NCI-H1930 (cell line): ENCODE measurements at regions not wholly inside any gene's neighbourhood (a gene's known extent, or its start where the extent isn't known, plus 50 kb on each side); places are given as distances from the start of the nearest gene placed in this dataset.

Source experiments
- DNase-seq, 2 experiments: peaks; one replicate each; lab custom pipeline; 2025; lab: John Stamatoyannopoulos, UW

- no peak for DNase-seq
Observed at GRCh38 chr20:56957737-56958553, 308.5 kb downstream of the BMP7 start.

- no peak for DNase-seq
Observed at GRCh38 chr20:56964901-56965300, 301.5 kb downstream of the BMP7 start.

GRCh38 chr20:56967916-56968315 lies 298.5 kb downstream of the BMP7 start:
- no peak for DNase-seq

GRCh38 chr20:56968376-56969048 lies 297.9 kb downstream of the BMP7 start:
- no peak for DNase-seq

- peak; percentile 30 to 35 for DNase-seq
Observed at GRCh38 chr20:56974499-56975250, 291.8 kb downstream of the BMP7 start.

GRCh38 chr20:56975838-56976237 lies 290.6 kb downstream of the BMP7 start:
- DNase-seq, result no peak

- DNase-seq, result no peak
Observed at GRCh38 chr20:56976336-56976735, 290.1 kb downstream of the BMP7 start.

- no peak for DNase-seq
Observed at GRCh38 chr20:56978475-56978874, 288.0 kb downstream of the BMP7 start.

GRCh38 chr20:56979125-56979524 lies 287.3 kb downstream of the BMP7 start:
- no peak for DNase-seq

- no peak for DNase-seq
Observed at GRCh38 chr20:56981301-56981700, 285.1 kb downstream of the BMP7 start.

GRCh38 chr20:56983813-56984212 lies 282.6 kb downstream of the BMP7 start:
- no peak for DNase-seq

- DNase-seq, result no peak
Observed at GRCh38 chr20:56985066-56985685, 281.3 kb downstream of the BMP7 start.

GRCh38 chr20:56986476-56986875 lies 280.0 kb downstream of the BMP7 start:
- DNase-seq, result no peak

GRCh38 chr20:56986931-56987720 lies 279.3 kb downstream of the BMP7 start:
- no peak for DNase-seq

GRCh38 chr20:56987986-56988385 lies 278.5 kb downstream of the BMP7 start:
- DNase-seq, result no peak

GRCh38 chr20:56988446-56988845 lies 278.0 kb downstream of the BMP7 start:
- DNase-seq, result no peak

GRCh38 chr20:56989516-56989915 lies 276.9 kb downstream of the BMP7 start:
- DNase-seq, result no peak

GRCh38 chr20:56993020-56993559 lies 273.4 kb downstream of the BMP7 start:
- DNase-seq, result no peak

- DNase-seq, result no peak
Observed at GRCh38 chr20:56994006-56994405, 272.4 kb downstream of the BMP7 start.

GRCh38 chr20:56995149-56995548 lies 271.3 kb downstream of the BMP7 start:
- no peak for DNase-seq

GRCh38 chr20:56995635-56996075 lies 270.8 kb downstream of the BMP7 start:
- DNase-seq, result peak in 1 of 2 experiments; percentile 10
